HG03521 (cell line): ENCODE measurements at regions not wholly inside any gene's neighbourhood (a gene's known extent, or its start where the extent isn't known, plus 50 kb on each side); places are given as distances from the start of the nearest gene placed in this dataset.

ENCODE experiments used
- ATAC-seq: cut with Tn5 transposase; IDR thresholded peaks from one replicate; pipeline ENCODE4 v1.9.1; 2021; ENCODE audit warnings: mild to moderate bottlenecking, moderate library complexity; ENCODE audit not compliant: unreplicated experiment

DNA sequence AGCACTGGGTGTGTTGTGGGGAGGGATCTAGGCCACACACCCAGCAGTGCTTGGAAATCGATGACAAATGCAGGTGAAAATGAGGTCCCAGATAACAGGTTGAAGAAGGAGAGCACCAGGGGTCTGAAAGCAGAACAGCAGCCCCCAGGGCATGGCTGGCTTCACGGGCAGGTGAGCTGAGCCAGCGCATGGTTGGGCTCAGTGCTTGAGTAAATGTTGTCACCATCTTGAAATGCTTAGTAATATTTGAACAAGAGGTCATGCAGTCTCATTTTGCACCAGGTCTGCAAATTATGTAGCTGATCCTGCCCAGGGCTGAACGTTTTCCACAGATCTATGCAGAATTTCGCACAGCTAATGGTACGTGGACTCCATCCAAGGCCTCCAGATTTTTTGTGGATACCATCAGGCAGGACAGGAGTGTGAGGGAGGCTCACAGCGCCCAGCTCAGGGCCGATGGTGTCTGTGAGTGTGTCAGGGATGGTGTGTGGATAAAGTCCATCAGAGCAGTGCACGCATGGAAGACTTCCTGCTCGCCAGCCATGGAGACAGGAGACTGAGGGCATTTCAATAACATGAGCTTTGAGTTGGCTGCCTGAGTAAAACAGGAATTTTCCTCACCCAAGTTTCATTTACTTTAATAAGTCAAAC lies 53.1 kb upstream of the SNX9 start:
- ATAC-seq: no peak

DNA sequence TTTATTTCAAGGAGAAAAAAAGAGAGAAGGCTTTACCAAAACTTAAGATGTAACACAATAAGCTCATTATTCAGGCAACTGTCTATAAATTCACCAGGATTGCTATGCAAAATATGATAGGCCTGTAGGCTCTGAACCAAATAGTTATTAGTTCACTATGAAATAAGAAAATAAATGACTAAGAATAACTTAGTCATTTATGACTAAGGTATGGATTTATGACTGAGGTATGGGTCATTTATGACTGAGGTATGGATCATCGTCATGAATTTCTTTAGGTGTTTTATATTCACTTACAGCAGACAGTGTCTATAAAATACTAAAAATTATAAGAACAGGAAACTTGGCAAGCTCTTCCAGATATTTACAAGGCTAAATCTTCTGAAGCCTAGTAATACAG lies 52.1 kb upstream of the SNX9 start:
- ATAC-seq: no peak

DNA sequence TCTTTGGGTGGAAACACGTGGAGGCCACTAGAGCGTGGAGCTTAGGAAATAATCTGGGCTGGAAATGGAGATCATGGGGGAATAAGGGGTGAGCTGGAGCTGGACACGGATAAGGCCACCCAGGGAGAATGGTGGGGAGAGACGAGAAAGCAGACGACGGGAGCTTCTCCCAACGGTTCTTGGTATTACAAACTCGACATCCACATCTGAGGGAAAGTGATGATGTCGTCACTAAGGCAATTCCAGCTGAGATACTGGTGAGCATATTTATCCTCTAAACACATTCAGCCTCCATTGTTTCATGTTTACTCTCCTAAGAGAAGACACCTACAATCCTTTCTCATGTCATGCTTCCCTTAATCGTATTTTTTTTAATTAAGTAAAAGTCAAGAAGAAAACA lies 50.2 kb upstream of the SNX9 start:
- ATAC-seq: no peak
